GM18498 (cell line): ENCODE measurements at regions not wholly inside any gene's neighbourhood (a gene's known extent, or its start where the extent isn't known, plus 50 kb on each side); places are given as distances from the start of the nearest gene placed in this dataset.
"Not testable (repeated sequence)": the region's sequence is repeated elsewhere in the genome, so short reads cannot be mapped to it uniquely, and the experiment has no call there.

Source experiments
- ATAC-seq: cut with Tn5 transposase; IDR thresholded peaks from one replicate; pipeline ENCODE4 v1.9.1; 2021; ENCODE audit warnings: mild to moderate bottlenecking, moderate library complexity; ENCODE audit not compliant: unreplicated experiment

- no peak for ATAC-seq
These were observed 135.9 kb upstream of the POT1 start for GRCh38 chr7:125065546-125065945.

DNA sequence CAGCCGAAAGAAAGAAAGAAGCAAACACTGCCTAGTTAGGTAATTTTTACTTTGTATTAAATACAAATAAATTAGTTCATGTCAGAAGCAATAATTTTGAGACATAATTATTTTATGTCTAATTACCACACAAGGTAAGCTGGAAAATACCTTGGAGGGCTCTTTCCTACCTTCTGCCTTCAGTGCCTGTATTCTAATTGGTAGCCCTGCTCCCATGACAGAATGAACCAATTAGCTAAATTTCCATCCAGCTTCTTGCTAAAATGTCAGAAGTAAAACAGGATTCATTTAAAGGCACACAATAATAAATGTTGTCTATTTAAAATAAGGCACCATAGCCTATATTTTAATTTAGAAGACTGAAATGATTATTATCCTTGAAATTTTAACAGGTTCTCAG, 135.4 kb upstream of the POT1 start:
- no peak for ATAC-seq

DNA sequence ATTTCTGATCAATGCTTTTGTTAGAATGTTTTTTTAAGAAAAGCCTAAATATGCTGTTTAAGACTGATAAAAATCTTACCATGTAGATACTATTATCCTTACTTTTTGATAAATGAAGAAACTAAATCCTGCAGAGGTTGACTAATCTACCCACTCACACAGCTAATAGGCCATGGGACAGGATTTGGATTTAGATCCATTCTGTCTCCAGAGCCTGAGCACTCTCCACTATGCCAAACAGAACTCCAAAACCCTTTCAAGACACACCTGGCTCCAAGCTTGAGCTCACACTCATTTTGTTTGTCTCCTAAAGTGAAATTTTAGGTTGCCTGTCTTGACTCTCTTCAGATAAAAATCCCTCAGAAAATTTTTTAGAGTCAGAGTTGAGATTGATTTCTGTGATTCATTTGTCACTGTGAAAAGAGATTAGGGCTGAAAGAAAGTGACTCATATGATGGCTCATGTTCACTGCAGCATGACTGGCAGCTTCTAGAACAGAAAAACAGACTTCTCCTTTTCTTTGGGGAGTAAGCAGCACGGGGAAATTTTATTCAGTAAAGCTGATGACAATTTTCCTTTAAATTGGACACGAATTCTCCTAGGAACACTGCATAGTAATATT, 132.3 kb upstream of the POT1 start:
- ATAC-seq = peak; percentile 83

- ATAC-seq = not testable (repeated sequence)
These were observed 131.6 kb upstream of the POT1 start for GRCh38 chr7:125061083-125061745.

- no peak for ATAC-seq
These were observed 130.3 kb upstream of the POT1 start for GRCh38 chr7:125059861-125060456.

DNA sequence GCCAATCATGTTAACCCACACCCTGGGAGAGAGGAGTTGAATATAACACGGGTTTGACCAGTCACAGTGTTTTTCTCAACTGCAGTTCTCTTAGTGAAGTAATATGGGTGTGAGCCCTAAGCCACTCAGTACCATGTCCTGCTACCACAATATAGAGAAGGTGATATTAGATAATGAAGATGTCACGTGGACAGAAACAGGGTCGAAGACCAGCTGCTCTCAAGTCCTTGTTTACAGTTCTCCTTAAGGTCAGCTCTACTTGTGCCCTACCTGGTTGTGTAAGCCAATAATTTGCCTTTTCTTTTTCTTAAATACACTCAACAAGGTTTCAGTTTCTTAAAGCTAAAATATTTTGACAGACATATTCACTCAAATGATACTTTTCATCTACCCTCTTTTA, 128.3 kb upstream of the POT1 start:
- ATAC-seq = no peak

GRCh38 chr7:125055376-125055775, 125.8 kb upstream of the POT1 start:
- ATAC-seq = no peak

DNA sequence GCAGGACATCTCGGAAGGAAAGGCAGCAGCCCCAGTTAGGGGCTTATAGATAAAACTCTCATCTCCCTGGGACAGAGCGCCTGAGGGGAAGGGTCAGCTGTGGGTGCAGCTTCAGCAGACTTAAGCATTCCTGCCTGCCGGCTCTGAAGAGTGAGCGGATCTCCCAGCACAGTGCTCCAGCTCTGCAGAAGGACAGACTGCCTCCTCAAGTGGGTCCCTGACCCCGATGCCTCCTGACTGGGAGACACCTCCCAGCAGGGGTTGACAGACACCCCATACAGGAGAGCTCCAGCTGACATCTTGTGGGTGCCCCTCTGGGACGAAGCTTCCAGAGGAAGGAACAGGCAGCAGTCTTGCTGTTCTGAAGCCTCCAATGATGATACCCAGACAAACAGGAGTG, 117.1 kb upstream of the POT1 start:
- ATAC-seq = no peak

DNA sequence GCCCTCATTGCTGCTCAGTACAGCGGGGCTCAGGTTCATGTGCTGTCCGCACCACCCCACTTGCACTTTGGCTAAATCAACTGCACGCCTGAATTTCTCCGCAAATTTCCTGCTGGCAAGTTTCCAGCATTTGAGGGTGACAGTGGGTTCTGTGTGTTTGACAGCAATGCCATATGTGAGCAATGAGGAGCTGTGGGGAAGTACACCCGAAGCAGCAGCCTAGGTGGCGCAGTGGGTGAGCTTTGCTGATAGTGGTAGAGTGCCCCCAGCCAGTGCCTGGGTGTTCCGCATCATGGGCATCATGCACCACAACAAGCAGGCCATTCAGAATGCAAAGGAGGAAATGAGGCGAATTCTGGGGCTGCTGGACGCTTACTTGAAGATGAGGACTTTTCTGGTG, 103.9 kb upstream of the POT1 start:
- ATAC-seq = no peak

DNA sequence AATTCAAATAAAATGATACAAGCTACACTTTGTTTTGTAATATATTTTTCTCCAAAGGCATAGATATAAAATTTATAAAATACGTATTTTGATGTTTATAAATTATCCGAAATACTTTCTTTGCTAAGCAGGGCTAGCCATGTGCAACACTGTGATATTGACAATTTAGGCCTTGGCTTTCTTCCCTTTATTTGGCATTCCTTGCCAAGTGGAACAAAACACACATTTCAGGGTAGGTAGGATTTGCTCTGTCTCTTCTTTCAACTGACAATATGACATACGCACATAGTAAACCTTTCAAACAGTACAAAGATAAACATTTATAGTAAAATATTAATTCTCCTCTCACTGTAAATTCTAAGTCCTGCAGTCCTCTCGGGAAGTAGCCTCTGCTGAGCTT, 103.3 kb upstream of the POT1 start:
- ATAC-seq = no peak

- ATAC-seq = no peak
These were observed 101.2 kb upstream of the POT1 start for GRCh38 chr7:125030756-125031387.

- no peak for ATAC-seq
These were observed 96.0 kb upstream of the POT1 start for GRCh38 chr7:125025620-125026019.

DNA sequence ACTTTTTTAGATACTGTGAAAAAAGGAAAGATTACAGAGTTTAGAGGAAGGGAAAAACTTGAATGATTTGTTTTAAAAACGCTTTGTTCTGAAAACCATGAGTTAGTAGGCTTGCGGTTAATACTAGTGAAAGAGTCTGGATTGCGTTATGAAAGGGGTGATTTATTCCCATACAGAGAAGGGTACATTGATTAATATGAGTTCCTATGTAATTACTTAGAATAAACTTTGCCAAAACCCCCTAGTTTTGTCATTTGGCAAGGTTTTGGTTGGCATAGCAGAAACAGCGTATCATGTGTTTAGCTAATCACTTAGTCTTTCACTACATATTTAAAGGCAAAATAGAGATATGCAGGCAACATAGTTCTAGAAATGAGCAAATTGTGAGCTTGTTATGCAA, 91.2 kb upstream of the POT1 start:
- ATAC-seq = no peak

DNA sequence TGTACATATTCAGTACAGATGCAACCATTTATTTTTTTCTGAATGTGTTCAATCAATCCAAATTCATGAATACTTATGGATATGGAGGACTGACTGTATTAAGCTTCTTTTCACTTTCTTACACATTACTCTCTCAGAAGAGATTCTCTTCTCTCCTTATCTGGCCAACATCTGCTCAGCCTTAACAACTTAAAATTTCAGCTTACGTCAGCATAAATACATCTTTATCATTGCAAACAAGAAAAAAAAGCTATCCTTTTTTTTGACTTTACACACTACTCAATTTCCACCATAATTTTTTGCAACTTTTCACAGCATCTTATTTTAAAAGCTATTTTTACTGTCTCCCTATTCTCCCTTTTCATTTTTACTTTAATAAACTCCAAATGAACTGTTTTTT, 80.9 kb upstream of the POT1 start:
- no peak for ATAC-seq

DNA sequence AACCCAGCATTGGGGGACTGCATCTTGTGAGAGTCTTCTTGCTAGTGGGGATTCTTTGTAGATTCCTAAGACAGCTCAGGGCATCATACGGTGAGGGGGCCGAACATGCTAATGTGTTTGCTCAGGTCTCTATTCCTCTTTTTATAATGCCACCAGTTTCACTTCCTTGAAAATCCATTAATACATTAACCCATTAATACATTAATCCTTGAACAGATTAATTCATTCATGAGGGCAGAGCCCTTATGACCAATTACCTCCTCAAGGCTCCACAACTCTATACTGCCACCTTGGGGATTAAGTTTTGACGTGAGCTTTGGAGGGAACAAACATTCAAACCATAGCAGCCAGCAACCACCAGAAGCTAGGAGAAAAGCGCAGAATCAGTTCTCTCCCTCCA, 67.2 kb upstream of the POT1 start:
- ATAC-seq = peak; percentile 80

GRCh38 chr7:124992851-124993562, 63.4 kb upstream of the POT1 start:
- ATAC-seq = no peak

DNA sequence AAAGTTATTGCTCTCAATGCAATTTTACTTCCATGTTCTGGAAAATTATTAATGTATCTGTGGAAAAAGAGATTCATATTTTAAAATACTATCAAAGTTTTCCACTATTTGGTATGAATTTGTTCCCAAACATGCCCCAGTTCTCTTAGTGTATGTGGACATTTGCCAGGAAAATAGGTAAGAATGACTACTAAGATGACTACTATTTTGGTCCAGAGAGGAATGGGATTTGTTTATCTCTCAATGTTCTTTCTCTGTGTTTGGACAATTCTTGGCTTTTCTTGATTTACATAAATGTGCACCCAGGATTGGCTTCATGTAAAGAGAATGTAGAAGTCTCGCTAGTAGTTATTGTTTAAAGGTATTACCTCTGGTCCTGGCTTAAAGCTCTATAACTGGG, 60.3 kb upstream of the POT1 start:
- no peak for ATAC-seq
